Kidney (tissue), 13 donors: ENCODE measurements at regions not wholly inside any gene's neighbourhood (a gene's known extent, or its start where the extent isn't known, plus 50 kb on each side); places are given as distances from the start of the nearest gene placed in this dataset.

ENCODE experiments used
- DNase-seq, 5 donors: peaks; one replicate each; pipeline ENCODE4 v3.0.0-alpha.2; 2013 to 2020
- FAIRE-seq: peaks from 2 replicates; lab custom pipeline; 2012; peaks lifted over from hg19 to GRCh38; lab: Jason Lieb, UNC
- H3K27ac ChIP-seq, 2 donors: one replicate each; pipeline ENCODE4 v1.7.0; 2013; ENCODE audit warnings: low read depth in 2 of 2, low read length in 2 of 2, inconsistent platforms in 1 of 2
- H3K27me3 ChIP-seq: one replicate; pipeline ENCODE4 v1.7.1; 2013; ENCODE audit warnings: low read length, inconsistent platforms; ENCODE audit not compliant: control insufficient read depth, insufficient read depth
- H3K36me3 ChIP-seq, 3 donors: one replicate each; pipeline versions ENCODE4 v1.7.0 to v1.7.1; 2013; ENCODE audit warnings: low read length in 3 of 3, control low read depth in 1 of 3, inconsistent platforms in 1 of 3; ENCODE audit not compliant: insufficient read depth in 3 of 3, control insufficient read depth in 2 of 3
- H3K4me1 ChIP-seq, 3 donors: one replicate each; pipeline versions ENCODE4 v1.7.0 to v1.7.1; 2013; ENCODE audit warnings: low read length in 3 of 3, inconsistent platforms in 1 of 3, low read depth in 1 of 3; ENCODE audit not compliant: control insufficient read depth in 2 of 3, insufficient read depth in 2 of 3
- H3K4me3 ChIP-seq, 3 donors: one replicate each; pipeline versions ENCODE4 v1.7.0 to v1.8.1; 2013; ENCODE audit warnings: low read length in 3 of 3, control low read depth in 1 of 3, inconsistent platforms in 1 of 3
- H3K9ac ChIP-seq, 3 donors: one replicate each; pipeline versions ENCODE4 v1.7.0 to v1.7.1; 2013; ENCODE audit warnings: low read length in 3 of 3, control low read depth in 1 of 3, inconsistent platforms in 1 of 3
- H3K9me3 ChIP-seq, 3 donors: one replicate each; pipeline versions ENCODE4 v1.7.0 to v1.7.1; 2013; ENCODE audit warnings: low read length in 3 of 3, control low read depth in 1 of 3, inconsistent platforms in 1 of 3; ENCODE audit not compliant: control insufficient read depth in 2 of 3, insufficient read depth in 1 of 3
- CTCF ChIP-seq: IDR thresholded peaks from 3 replicates; pipeline ENCODE4 v1.5.1; 2012; ENCODE audit warnings: mild to moderate bottlenecking, moderate library complexity, borderline replicate concordance; ENCODE audit not compliant: insufficient read depth; ENCODE audit errors: extremely low read depth
- intact Hi-C: fragments of 100-400 bp; cut with DNase I; formaldehyde crosslinking; loops from one replicate; pipeline ENCODE4 v1.11.1; 2022
- donor health status: control.
- donor health status: control.
- donor health status: control.
- donor health status: control.
- donor health status: control.
- donor health status: DM: yes; HTN: yes; CAD: no.
- donor health status: Normal renal cell carcinoma (clear cell type).

DNA sequence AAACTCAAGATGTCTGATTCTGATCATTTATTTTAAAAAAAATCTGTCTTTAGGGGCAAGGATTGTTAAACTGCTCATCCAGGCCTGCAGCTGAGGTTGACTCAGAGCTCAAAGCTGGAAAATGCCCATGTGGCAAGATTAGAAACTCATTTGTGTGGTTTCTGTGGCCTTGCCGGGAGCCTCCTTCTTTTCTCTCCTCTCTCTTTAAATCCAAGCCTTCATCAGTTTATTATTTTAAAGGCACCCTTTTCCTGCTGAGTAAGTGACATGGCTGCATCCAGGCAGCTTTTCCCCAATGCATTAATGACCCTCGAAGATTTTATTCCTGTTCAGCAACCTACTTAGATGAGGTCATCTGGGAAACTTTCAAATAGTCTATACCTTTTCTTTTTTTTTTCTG is 221.3 kb upstream of the CDIN1 start:
- no peaks in the 10 kb centered on the region for H3K27me3 ChIP-seq
- no peaks in the 10 kb centered on the region for H3K36me3 ChIP-seq
- H3K9me3 ChIP-seq: no peaks in the 10 kb centered on the region
- DNase-seq (peak in 1 of 5 donors; percentile 23), FAIRE-seq (no peak)
- no peak for TF ChIP-seq CTCF
- intact Hi-C loops: no loop called here
- H3K4me1 ChIP-seq: peaks cover 0 to 3% (median 0%) of the 10 kb centered on the region in 3 donors
- H3K9ac ChIP-seq: peak overlapping the region in 1 of 3 donors; percentile 14
- H3K4me3 ChIP-seq: no peak overlapping the region
- peak overlapping the region; percentile 39 to 76 for H3K27ac ChIP-seq

DNA sequence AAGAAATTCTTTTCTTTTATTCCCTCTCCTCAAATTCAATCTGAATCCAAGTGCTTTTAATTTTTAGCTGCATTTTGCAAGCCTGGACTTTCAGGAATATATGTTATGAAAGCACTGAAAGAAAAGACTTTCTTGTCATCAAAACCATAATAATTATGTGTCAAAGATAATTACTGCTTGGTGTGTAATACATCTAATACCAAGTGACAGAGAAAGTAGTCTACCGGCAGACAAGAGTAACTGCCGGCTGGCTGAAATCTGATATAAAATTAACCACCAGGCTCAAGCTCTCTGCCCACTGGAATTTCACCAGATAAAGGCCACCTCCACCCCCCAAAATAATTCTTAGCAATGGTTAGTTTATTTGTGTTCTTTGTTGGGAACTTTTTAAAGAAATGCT is 220.9 kb upstream of the CDIN1 start:
- no peaks in the 10 kb centered on the region for H3K9me3 ChIP-seq
- FAIRE-seq (no peak), DNase-seq (peak in 2 of 5 donors; percentile 26 to 28)
- TF ChIP-seq CTCF: no peak
- peak overlapping the region in 1 of 3 donors; percentile 20 for H3K4me3 ChIP-seq
- H3K4me1 ChIP-seq: peaks cover 0 to 3% (median 0%) of the 10 kb centered on the region in 3 donors
- no peak overlapping the region for H3K27ac ChIP-seq
- H3K9ac ChIP-seq: no peak overlapping the region
- no peaks in the 10 kb centered on the region for H3K27me3 ChIP-seq
- H3K36me3 ChIP-seq: no peaks in the 10 kb centered on the region
- intact Hi-C loops: no loop called here

GRCh38 chr15:36359286-36359685 is 220.1 kb upstream of the CDIN1 start:
- peak overlapping the region in 1 of 2 donors; percentile 15 for H3K27ac ChIP-seq
- no peaks in the 10 kb centered on the region for H3K27me3 ChIP-seq
- H3K4me1 ChIP-seq: peaks cover 0 to 3% (median 0%) of the 10 kb centered on the region in 3 donors
- H3K36me3 ChIP-seq: no peaks in the 10 kb centered on the region
- H3K9ac ChIP-seq: no peak overlapping the region
- intact Hi-C loops: no loop called here
- no peak for TF ChIP-seq CTCF
- FAIRE-seq (no peak), DNase-seq (no peak)
- H3K9me3 ChIP-seq: no peaks in the 10 kb centered on the region
- H3K4me3 ChIP-seq: no peak overlapping the region

DNA sequence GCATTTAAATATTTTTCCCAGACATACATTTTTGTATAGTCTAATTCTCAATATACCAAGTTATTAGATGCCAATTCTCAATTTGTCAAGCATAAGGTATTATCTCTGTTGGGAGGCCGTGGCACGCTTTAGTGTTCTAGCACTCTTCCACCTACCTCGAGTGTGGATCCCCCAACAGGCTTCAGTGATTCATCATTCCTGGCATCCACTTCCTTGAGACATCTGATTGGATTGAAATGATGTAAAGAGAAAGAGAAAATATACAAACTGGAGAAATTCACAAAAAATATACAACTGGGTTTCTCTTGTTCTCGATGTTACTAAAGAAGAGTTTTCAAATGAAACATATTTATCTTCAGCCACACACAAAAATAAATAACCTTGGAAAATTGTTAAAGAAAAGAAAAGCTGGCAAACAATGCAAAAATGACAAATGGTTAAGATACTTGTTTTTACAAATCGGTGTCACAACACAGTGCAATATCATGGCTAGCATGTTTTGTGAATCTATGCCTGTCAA is 218.0 kb upstream of the CDIN1 start:
- H3K27ac ChIP-seq: peak overlapping the region; percentile 0 to 15
- H3K9ac ChIP-seq: no peak overlapping the region
- no peaks in the 10 kb centered on the region for H3K9me3 ChIP-seq
- H3K27me3 ChIP-seq: no peaks in the 10 kb centered on the region
- intact Hi-C loops: no loop called here
- no peak overlapping the region for H3K4me3 ChIP-seq
- DNase-seq: peak in 1 of 5 donors; percentile 22
- FAIRE-seq: no peak
- peaks cover 0 to 3% (median 0%) of the 10 kb centered on the region in 3 donors for H3K4me1 ChIP-seq
- no peaks in the 10 kb centered on the region for H3K36me3 ChIP-seq
- TF ChIP-seq CTCF: no peak
